GM21786 (cell line): ENCODE measurements at regions not wholly inside any gene's neighbourhood (a gene's known extent, or its start where the extent isn't known, plus 50 kb on each side); places are given as distances from the start of the nearest gene placed in this dataset.

ENCODE experiments used
- ATAC-seq: cut with Tn5 transposase; IDR thresholded peaks from one replicate; pipeline ENCODE4 v1.9.1; 2021; ENCODE audit not compliant: unreplicated experiment

DNA sequence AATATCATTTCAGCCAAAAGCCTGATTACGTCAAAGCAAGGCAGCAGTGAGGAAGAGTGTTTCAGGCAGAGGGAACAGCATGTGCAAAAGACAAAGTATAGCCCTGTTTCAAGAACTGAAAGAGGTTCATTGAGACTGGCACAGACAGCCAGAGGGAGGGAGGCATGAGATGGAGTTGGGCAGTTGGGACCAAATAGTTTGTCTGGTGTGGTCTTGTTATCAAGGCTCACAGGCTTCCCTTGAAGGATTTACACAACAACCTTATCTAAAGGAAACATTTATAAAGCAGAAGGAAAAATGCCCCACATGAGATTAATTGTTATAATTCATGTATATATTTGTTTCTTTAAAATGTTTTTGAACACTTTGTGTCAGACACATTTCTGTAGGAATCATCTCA, 253.3 kb downstream of the DMAC1 start:
- no peak for ATAC-seq

DNA sequence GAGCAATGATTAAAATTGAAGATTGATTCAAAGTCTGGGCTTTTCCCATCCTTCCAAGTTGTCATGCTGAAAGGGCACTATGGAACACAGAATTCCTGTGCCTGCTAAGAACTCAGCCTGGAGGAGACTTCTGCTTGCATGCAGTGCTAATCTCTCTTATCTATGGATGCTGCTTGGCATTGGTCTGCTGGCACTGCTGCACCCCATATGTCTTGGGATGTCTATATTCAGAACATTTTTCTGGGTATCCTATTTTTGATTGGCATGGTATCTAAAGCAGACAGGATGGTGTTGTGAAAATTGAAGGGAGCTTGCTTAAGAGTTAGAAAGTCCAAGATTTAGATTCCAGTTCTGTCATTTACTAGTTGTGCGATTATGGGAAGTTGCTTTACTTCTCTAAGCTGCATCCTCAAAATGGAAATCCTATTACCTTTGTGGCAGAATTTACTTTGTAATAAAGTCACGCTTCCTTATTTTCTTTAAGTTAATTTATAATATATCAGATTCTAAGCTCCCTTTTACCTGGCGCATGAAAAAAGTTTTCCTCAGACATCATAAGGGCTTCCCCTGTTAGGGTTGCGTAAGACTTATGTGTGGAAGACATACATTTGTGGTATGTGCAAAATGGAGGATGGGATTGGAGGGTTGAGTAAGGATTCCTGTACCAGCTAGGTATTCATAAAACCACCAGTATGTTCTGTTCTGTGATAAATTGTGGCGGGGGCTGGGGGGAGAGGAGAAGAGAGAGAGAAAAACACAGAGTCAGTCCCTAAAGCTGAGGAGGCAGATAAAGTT, 254.0 kb downstream of the DMAC1 start:
- no peak for ATAC-seq

DNA sequence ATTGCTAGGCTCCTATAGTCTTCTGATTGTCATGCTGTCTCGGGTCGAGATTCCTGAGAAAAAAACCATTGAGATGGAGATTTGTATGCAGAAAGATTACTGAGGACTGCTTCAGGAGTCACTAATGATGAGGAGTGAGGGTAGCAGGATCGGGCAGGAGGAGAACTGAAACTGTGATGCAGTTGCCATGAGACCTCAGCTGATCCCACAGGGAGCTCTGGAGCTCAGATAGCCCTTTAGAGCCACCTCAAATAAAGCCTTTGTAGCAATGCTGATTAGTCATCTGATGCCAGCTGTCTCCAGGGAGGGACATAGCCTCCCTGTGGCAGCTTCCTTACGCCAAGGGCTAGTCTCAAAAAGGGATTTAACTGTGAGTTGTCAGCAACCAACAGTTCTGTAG, 256.9 kb downstream of the DMAC1 start:
- no peak for ATAC-seq

DNA sequence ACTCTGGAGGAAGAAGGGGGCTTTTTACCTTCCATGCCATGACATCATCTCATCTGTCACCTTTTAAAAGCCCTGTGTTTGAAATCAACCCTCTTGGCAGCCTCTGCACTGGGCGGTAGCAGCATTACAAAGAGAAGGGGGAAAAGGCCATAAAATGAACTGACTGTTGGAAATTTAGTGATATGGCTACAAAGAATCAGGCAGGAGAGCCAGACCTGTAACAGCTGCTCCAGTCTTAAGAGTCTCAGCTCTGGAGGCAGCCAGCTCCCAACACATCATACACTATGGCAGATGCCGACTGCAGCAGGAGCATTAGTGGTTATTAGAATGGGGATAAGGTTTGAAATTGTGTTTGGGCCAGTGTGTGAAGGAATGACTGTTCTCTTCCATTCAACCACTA, 257.5 kb downstream of the DMAC1 start:
- ATAC-seq = no peak

DNA sequence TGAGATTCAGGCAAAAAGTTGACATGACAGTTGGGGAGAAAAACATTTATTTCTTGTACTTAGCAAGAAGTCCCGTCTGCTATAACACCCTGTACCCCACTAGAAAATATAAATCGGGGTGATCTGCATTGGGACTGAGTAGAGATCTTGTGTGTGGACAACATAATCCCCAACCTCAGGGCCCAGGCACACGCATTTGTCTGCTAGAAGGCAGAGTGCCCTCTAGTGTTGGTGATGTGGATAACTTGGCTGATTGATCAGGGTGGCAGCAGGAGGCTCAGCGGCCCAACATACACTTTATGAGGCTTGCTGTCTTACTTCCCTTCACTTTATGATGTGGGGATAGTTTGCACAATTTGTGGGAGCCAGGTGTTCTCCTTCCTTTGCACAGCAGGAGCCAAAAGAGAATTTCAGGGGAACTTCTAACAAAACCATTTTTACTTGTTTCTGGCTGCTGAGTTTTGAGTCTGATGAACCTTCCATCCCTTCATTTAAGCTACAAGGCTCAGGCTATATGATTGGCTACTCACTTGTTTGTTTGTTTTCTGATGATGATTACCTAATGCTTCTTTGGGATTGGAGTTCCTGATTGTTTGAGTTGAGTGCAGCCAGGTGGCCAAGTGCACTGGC, 263.2 kb downstream of the DMAC1 start:
- peak; percentile 83 for ATAC-seq

DNA sequence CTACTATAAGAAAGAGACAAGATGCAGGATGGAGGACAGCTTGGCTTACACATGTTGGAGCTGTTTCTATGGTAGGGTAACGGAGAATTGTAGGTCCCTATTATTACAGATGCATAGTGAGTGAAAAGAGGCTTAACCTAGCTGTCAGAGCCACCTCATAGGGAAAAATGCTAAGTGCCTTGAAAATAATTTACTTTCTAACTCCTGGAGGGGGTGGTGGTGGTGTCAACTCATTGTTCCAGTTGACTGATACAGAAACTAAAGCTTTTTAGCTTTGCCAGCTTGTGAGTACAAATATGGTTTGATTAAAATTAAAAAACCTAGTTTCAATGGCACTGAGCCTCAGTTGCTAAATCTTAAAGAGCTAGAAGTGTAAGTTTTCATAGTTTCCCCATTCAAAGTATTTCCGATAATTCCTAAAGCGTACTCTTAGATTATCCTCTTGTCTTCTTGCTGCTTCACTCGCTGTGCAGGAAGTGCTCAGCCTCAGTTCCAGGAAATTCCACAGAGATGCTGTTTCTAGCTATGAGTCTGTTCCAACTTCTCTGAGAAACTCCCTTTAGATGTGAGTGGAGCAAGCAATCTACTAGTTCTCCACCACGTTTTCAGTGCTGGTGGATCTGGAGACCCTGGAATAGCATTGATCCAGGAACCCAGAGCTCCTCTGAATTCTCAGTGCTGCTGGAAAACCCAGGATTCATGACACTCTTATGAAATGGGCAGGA, 265.2 kb downstream of the DMAC1 start:
- ATAC-seq = no peak

- no peak for ATAC-seq
Observed at GRCh38 chr9:7533376-7534090, 266.0 kb downstream of the DMAC1 start.

DNA sequence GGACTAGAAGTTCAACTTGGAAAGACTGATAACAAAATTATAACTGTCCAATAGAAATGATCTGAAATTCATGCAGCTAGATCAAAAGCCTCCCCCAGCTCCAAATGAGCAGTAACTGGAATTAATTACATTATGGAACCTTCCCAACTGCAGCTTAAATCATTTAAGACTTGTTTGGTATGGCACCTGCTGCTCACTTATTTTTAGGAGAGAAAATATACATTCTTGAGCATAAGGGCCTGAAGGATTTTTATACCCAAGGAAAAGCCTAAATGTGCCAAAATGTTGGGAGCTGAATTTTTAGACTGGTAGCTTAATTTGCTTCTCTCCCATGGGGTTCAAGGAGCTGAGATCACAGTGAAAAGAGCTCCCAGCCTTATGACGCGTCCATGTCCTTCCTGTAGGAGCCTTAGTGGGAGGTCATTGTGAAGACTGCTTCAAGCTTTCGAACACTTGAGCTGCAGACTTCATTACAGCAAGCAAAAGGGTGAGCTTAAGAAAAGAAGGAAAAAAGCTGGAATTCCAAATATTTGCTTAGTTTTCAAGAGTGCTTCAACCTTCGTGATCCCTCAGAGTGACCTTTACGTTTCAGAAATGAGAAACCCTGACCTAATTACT, 276.0 kb downstream of the DMAC1 start:
- ATAC-seq = no peak

DNA sequence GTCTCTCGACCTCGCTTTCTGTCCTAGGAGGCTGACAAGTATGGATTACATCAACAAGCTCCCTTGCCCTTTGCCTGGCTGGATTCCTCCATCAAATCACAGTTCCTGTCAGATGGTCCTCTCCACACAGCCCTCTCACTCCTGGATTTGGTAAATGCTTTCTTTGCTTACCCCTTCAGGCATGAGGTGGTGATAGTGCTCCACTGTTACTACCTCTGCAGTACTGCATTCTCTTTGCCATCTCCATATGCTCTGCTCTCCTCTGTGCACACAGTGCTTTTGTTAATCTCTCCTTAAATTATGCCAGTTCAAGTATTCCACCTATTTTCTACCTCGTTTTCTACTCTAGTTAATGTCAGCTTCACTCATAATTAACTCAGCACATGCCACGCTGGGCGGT, 279.2 kb downstream of the DMAC1 start:
- ATAC-seq = no peak

- no peak for ATAC-seq
Observed at GRCh38 chr9:7516376-7516775, 283.2 kb downstream of the DMAC1 start.

GRCh38 chr9:7510199-7510598, 289.4 kb downstream of the DMAC1 start:
- ATAC-seq = no peak

DNA sequence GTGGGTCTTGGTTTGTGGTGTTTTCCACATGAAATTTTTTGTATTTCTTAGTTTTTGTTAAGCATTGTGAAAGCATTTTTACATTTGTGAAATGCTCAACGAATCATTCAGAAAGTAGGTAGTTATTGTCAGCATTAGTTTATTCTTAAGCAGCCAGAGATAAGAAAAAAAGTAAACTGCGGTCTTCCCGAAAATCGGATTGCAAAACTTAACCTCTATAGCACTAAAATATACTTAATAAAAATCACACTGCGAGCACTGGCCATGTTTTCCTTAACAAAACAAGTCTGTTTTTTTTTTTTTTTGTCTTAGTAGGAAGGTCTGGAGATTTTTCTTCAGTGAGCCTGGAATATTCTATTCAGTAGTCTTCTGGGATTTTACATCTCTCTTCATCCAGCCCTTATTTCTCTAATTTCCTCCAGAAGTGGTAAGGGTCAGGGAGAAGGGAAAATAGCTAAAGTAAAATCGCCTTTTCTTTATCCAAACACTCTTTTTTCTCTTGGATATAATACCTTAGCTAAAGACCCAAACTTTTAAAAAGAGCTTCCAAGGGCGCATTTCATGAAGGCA, 289.9 kb downstream of the DMAC1 start:
- ATAC-seq = no peak

DNA sequence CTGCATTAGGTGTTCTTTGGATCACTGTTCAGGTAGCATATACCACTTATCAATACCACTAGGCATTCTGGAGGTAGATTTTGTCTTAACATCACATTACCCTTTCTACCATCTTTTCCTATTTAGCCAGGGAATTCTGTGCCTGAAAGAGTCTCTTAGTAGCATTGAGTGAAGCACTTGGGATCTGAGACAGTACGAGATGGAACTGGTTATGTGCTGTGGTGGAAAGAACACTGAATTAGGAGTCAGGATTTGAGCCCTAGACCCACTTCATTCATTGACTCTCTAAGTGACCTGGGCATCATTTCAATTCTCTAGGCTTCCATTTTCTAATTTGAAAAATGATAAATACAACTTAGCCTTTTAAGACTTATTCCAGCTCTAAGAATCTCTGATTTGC, 291.1 kb downstream of the DMAC1 start:
- no peak for ATAC-seq

- no peak for ATAC-seq
Observed at GRCh38 chr9:7507566-7508270, 291.9 kb downstream of the DMAC1 start.

DNA sequence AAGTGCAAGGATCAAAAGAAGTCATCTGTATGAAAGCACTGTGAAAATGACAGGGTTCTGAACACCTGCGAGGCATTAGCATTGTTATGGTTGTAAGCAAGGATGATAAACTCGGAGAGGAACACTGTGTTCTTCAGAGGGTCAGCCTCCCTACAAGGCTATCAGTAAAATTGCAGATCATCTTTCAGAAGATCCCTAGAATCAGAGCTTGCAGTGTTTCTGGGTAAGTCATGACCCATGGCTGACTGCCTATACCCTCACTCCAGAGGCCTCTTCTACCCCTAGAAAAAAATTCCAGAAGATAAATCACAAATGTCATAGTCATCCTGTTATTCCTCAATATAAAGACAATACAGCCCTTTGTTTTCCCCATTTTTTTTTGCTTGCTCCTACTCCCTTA, 292.6 kb downstream of the DMAC1 start:
- ATAC-seq = no peak

DNA sequence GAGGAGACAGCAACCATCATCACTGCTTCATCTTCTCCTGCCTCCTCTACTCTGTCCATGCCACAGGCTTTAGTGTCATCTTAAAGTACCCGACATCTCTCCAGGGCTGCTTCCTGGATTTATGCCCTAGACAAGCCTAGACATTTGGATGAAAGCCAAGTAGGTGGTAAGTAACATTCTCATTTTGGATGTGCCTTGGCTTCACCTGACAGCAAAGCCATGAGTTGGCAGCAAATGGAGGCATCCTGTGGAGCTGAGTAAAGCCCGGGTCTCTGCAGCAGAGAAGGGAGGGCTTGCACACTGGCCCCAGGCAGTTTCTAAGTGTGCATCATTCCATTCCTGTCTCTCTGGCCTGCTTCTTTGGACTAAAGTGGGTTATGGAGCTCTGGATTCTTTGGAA, 299.1 kb downstream of the DMAC1 start:
- no peak for ATAC-seq

DNA sequence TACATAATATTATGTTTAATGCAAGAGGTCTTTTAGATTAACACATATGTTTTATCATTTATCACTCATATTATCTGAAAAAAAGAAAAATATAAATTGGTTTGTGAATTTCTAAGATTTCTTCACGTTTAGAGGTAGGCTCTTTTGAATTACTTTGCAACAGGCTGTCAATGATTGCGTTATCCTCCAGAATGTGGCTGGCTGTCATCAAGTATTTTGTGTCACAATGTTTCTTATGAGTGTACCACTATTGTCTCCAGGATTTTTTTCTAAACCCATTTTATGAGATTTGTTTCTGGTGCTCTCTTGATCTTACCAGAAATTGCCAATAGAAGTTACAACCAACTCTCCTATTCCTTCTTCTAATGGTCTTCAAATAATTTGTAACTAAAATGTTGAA, 307.9 kb downstream of the DMAC1 start:
- no peak for ATAC-seq

GRCh38 chr9:7490317-7491108, 309.1 kb downstream of the DMAC1 start:
- ATAC-seq = no peak

DNA sequence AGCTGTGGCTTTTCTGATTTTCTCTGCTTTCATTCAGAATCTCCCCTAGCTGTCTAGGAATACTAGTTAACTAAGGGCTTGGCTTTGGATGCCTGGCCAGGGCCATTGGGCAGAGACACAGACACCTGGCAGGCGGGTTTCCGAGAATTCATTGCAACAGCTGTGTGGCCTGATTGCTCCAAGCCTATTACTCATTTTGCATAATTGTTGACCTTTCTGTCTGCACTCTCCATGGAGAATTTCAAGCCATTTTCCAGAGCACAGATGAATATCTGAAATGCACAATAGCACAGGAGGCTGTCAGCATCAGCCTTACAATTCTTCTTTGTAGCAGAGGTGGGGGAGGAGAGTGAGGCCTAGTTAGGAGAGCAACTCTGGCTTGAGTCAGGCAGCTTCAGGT, 310.5 kb downstream of the DMAC1 start:
- ATAC-seq = no peak
